ENCODE measurements at regions not wholly inside any gene's neighbourhood (a gene's known extent, or its start where the extent isn't known, plus 50 kb on each side); places are given as distances from the start of the nearest gene placed in this dataset.
"Not testable (repeated sequence)": the region's sequence is repeated elsewhere in the genome, so short reads cannot be mapped to it uniquely, and the experiment has no call there.

GRCh38 chr21:7948727-7949126 is 2572.7 kb upstream of the TPTE start:
- not testable (repeated sequence) for TF ChIP-seq EZH2 (IDR thresholded peaks at IDR 0.05; ENCODE audit: low read depth); CTCF (conservative IDR thresholded peaks at IDR 0.05)

Measured in PC-9 (cell line).